PC-9 (cell line): ENCODE measurements at regions not wholly inside any gene's neighbourhood (a gene's known extent, or its start where the extent isn't known, plus 50 kb on each side); places are given as distances from the start of the nearest gene placed in this dataset.

Source experiments
- BruUV-seq: library from RNA; stranded (reverse); fragments of 400-500 nt; replicated peaks from 2 replicates; lab custom pipeline; 2021; lab: Mats Ljungman, UMichigan
- CTCF ChIA-PET: fragments of 300-600 bp; sonication (Branson Sonifier 250); formaldehyde crosslinking; loops from one replicate; lab custom pipeline; 2022; ENCODE audit warnings: antibody characterized with exemption; lab: Charles Lee
- POLR2A ChIA-PET: fragments of 300-600 bp; sonication (Branson Sonifier 250); formaldehyde crosslinking; loops from one replicate; lab custom pipeline; 2022; ENCODE audit warnings: antibody characterized with exemption; ENCODE audit not compliant: unreplicated experiment; lab: Charles Lee
- DNase-seq, 2 experiments: peaks; one replicate each; pipeline versions ENCODE4 v3.0.0 to v3.0.0-alpha.2; 2015 to 2022; ENCODE audit warnings: mixed read lengths in 1 of 2
- H2AFZ ChIP-seq: fragments of 200-600 bp; sonication (generic); 2 replicates; pipeline ENCODE4 v1.8.1; 2017; ENCODE audit warnings: antibody characterized with exemption
- H3F3A ChIP-seq: fragments of 200-600 bp; sonication (generic); 2 replicates; pipeline ENCODE4 v1.8.1; 2017; ENCODE audit warnings: antibody characterized with exemption, mild to moderate bottlenecking, low read depth; ENCODE audit not compliant: insufficient read depth
- H3K27ac ChIP-seq: fragments of 200-600 bp; sonication (generic); 2 replicates; pipeline ENCODE4 v1.6.1; 2016; ENCODE audit warnings: mixed run types
- H3K27me3 ChIP-seq: fragments of 200-600 bp; sonication (generic); 2 replicates; pipeline ENCODE4 v1.6.1; 2016; ENCODE audit warnings: low read depth, mixed run types; ENCODE audit not compliant: insufficient read depth
- H3K36me3 ChIP-seq: fragments of 200-600 bp; sonication (generic); 2 replicates; pipeline ENCODE4 v1.6.1; 2016; ENCODE audit warnings: low read depth, mixed run types
- H3K4me1 ChIP-seq: fragments of 200-600 bp; sonication (generic); replicated peaks from 2 replicates; pipeline ENCODE4 v1.6.1; 2016; ENCODE audit warnings: mixed run types; ENCODE audit not compliant: insufficient read depth
- H3K4me2 ChIP-seq: fragments of 200-600 bp; sonication (generic); 2 replicates; pipeline ENCODE4 v1.6.1; 2017; ENCODE audit warnings: mixed run types
- H3K4me3 ChIP-seq: fragments of 200-600 bp; sonication (generic); 2 replicates; pipeline ENCODE4 v1.6.1; 2016; ENCODE audit warnings: mixed run types
- H3K79me2 ChIP-seq: fragments of 200-600 bp; sonication (generic); 2 replicates; pipeline ENCODE4 v1.6.1; 2017; ENCODE audit warnings: low read depth, mixed run types
- H3K9me2 ChIP-seq: fragments of 200-600 bp; sonication (generic); 2 replicates; pipeline ENCODE4 v1.8.1; 2017; ENCODE audit warnings: mild to moderate bottlenecking; ENCODE audit not compliant: insufficient read depth
- H3K9me3 ChIP-seq: fragments of 200-600 bp; sonication (generic); 2 replicates; pipeline ENCODE4 v1.8.1; 2016; ENCODE audit warnings: low read depth; ENCODE audit not compliant: insufficient read depth
- H4K20me1 ChIP-seq: fragments of 200-600 bp; sonication (generic); 2 replicates; pipeline ENCODE4 v1.8.1; 2017; ENCODE audit not compliant: insufficient read depth
- CTCF ChIP-seq: fragments of 200-600 bp; sonication (generic); conservative IDR thresholded peaks from 2 replicates; pipeline ENCODE4 v1.6.1; 2017; ENCODE audit warnings: mixed run types, antibody characterized with exemption, mild to moderate bottlenecking, moderate library complexity
- EZH2 ChIP-seq: fragments of 200-600 bp; sonication (generic); IDR thresholded peaks from 2 replicates; pipeline ENCODE4 v1.8.0; 2017; ENCODE audit warnings: antibody characterized with exemption, low read depth
- intact Hi-C: fragments of 100-400 bp; cut with micrococcal nuclease; formaldehyde crosslinking; loops from one replicate; pipeline ENCODE4 v1.10.0; 2022; ENCODE audit not compliant: unreplicated experiment

GRCh38 chr2:206855585-206856433 lies 83.5 kb upstream of the CPO start:
- no peak overlapping the region for H2AFZ ChIP-seq

GRCh38 chr2:206856513-206856912 lies 82.8 kb upstream of the CPO start:
- no peak overlapping the region for H2AFZ ChIP-seq
- intact Hi-C loops, result no loop called here
- no peak for TF ChIP-seq CTCF
- TF ChIP-seq EZH2, result no peak
- H4K20me1 ChIP-seq, result no peaks in the 10 kb centered on the region
- H3K9me2 ChIP-seq, result no peaks in the 10 kb centered on the region
- ChIA-PET CTCF (no interaction called here), POLR2A (no interaction called here)
- H3K9me3 ChIP-seq, result no peaks in the 10 kb centered on the region
- H3F3A ChIP-seq, result no peaks in the 10 kb centered on the region
- BruUV-seq, result no TSS peak
- no peak overlapping the region for H3K27ac ChIP-seq
- H3K4me1 ChIP-seq, result no peaks in the 10 kb centered on the region
- no peaks in the 10 kb centered on the region for H3K27me3 ChIP-seq
- no peaks in the 10 kb centered on the region for H3K36me3 ChIP-seq
- H3K4me2 ChIP-seq, result no peak overlapping the region
- no peaks in the 10 kb centered on the region for H3K79me2 ChIP-seq
- no peak for DNase-seq
- no peak overlapping the region for H3K4me3 ChIP-seq

More at GRCh38 chr2:206855585-206856433, 83.5 kb upstream of the CPO start:
- Histone ChIP-seq H3K4me2 (no peak overlapping the region), H3K4me3 (no peak overlapping the region), H3K4me1 (no peaks in the 10 kb centered on the region), H3K27ac (no peak overlapping the region), H4K20me1 (no peaks in the 10 kb centered on the region), H3K9me3 (no peaks in the 10 kb centered on the region), H3F3A (no peaks in the 10 kb centered on the region), H3K36me3 (no peaks in the 10 kb centered on the region), H3K9me2 (no peaks in the 10 kb centered on the region), H3K27me3 (no peaks in the 10 kb centered on the region), H3K79me2 (no peaks in the 10 kb centered on the region)
- CTCF ChIA-PET, result no interaction called here
- intact Hi-C loops, result no loop called here
- BruUV-seq, result no TSS peak
- no peak for TF ChIP-seq CTCF
- TF ChIP-seq EZH2, result no peak
- POLR2A ChIA-PET, result no interaction called here
- DNase-seq, result no peak

GRCh38 chr2:206858687-206859329 lies 80.5 kb upstream of the CPO start:
- no peaks in the 10 kb centered on the region for H3K4me1 ChIP-seq
- H3K4me3 ChIP-seq, result no peak overlapping the region
- no peaks in the 10 kb centered on the region for H3K9me3 ChIP-seq
- no peak for DNase-seq
- TF ChIP-seq EZH2, result no peak
- no peak for TF ChIP-seq CTCF
- H2AFZ ChIP-seq, result no peak overlapping the region
- H4K20me1 ChIP-seq, result no peaks in the 10 kb centered on the region
- ChIA-PET CTCF (no interaction called here), POLR2A (no interaction called here)
- H3K27me3 ChIP-seq, result no peaks in the 10 kb centered on the region
- intact Hi-C loops, result no loop called here
- H3K9me2 ChIP-seq, result no peaks in the 10 kb centered on the region
- BruUV-seq, result no TSS peak
- no peak overlapping the region for H3K4me2 ChIP-seq
- H3K27ac ChIP-seq, result no peak overlapping the region
- H3K36me3 ChIP-seq, result no peaks in the 10 kb centered on the region
- H3F3A ChIP-seq, result no peaks in the 10 kb centered on the region
- H3K79me2 ChIP-seq, result no peaks in the 10 kb centered on the region
